GM12878 (cell line): ENCODE measurements at regions not wholly inside any gene's neighbourhood (a gene's known extent, or its start where the extent isn't known, plus 50 kb on each side); places are given as distances from the start of the nearest gene placed in this dataset.

Source experiments
- ATAC-seq: fragments of 200-7000 bp; cut with Tn5 transposase; 3 replicates; pipeline ENCODE4 v1.9.1; 2020; ENCODE audit warnings: mild to moderate bottlenecking, moderate library complexity
- BruUV-seq: library from RNA; stranded (reverse); fragments of 400-500 nt; replicated peaks from 2 replicates; lab custom pipeline; 2021; lab: Mats Ljungman, UMichigan
- CTCF ChIA-PET: fragments of 300-600 bp; sonication (Branson Sonifier 250); formaldehyde crosslinking; extraction: SDS; loops from one replicate; lab custom pipeline; 2021; ENCODE audit warnings: inconsistent platforms; lab: Yijun Ruan, JAX
- POLR2A ChIA-PET: fragments of 350-600 bp; formaldehyde crosslinking; extraction: SDS; loops from one replicate; lab custom pipeline; 2021; ENCODE audit warnings: inconsistent platforms; lab: Charles Lee
- RAD21 ChIA-PET: fragments of 300-600 bp; sonication (Branson Sonifier 250); formaldehyde crosslinking; loops from one replicate; lab custom pipeline; 2023; ENCODE audit warnings: antibody characterized with exemption; ENCODE audit not compliant: unreplicated experiment; lab: Charles Lee
- SMC1A ChIA-PET: fragments of 300-600 bp; sonication (Branson Sonifier 250); formaldehyde crosslinking; loops from one replicate; lab custom pipeline; 2023; ENCODE audit not compliant: unreplicated experiment, uncharacterized antibody; lab: Charles Lee
- DNase-seq: peaks from one replicate; pipeline ENCODE4 v3.0.0-alpha.2; 2011; ENCODE audit warnings: low read depth, low spot score
- FAIRE-seq: peaks from 3 replicates; lab custom pipeline; 2011; peaks lifted over from hg19 to GRCh38; lab: Jason Lieb, UNC
- H2AFZ ChIP-seq: 2 replicates; pipeline ENCODE4 v1.6.0; 2011; ENCODE audit warnings: low read depth, low read length, control low read depth; ENCODE audit not compliant: control insufficient read depth
- H3K27ac ChIP-seq: 2 replicates; pipeline ENCODE4 v1.5.1; 2011; ENCODE audit warnings: control low read depth; ENCODE audit not compliant: control insufficient read depth, insufficient read depth
- H3K27me3 ChIP-seq, 2 experiments: replicated peaks in 1 of 2; 2 replicates each; pipeline versions ENCODE4 v1.6.0 to v1.6.1; 2011; ENCODE audit warnings: low read length in 1 of 2; ENCODE audit not compliant: control insufficient read depth in 2 of 2, insufficient read depth in 2 of 2
- H3K36me3 ChIP-seq, 2 experiments: 2 replicates each; pipeline ENCODE4 v1.5.1; 2011; ENCODE audit warnings: low read length in 1 of 2; ENCODE audit not compliant: control insufficient read depth in 2 of 2, insufficient read depth in 2 of 2
- H3K4me1 ChIP-seq: 2 replicates; pipeline ENCODE4 v1.6.1; 2011; ENCODE audit warnings: mild to moderate bottlenecking, low read length, moderate library complexity, mixed read lengths; ENCODE audit not compliant: control insufficient read depth, insufficient read depth
- H3K4me2 ChIP-seq: 2 replicates; pipeline ENCODE4 v1.6.0; 2011; ENCODE audit warnings: control low read depth; ENCODE audit not compliant: control insufficient read depth, insufficient read depth
- H3K4me3 ChIP-seq: fragments of 200-600 bp; sonication (generic); 2 replicates; pipeline ENCODE4 v1.5.1; 2016
- H3K79me2 ChIP-seq: 2 replicates; pipeline ENCODE4 v1.6.0; 2011; ENCODE audit warnings: low read length; ENCODE audit not compliant: control insufficient read depth, insufficient read depth
- H3K9ac ChIP-seq: 2 replicates; pipeline ENCODE4 v1.8.0; 2011; ENCODE audit warnings: low read length, control low read depth, mixed read lengths; ENCODE audit not compliant: control insufficient read depth, insufficient read depth
- H3K9me3 ChIP-seq: replicated peaks from 3 replicates; pipeline ENCODE4 v1.5.1; 2011; ENCODE audit warnings: mild to moderate bottlenecking, low read length; ENCODE audit not compliant: control insufficient read depth, insufficient read depth
- H4K20me1 ChIP-seq: 2 replicates; pipeline ENCODE4 v1.6.0; 2011; ENCODE audit not compliant: control insufficient read depth, insufficient read depth
- BMI1 ChIP-seq: fragments of 450-650 bp; IDR thresholded peaks from 2 replicates; pipeline ENCODE4 v1.6.1; 2016; ENCODE audit warnings: mild to moderate bottlenecking, moderate library complexity, borderline replicate concordance
- NFXL1 ChIP-seq: fragments of 450-650 bp; IDR thresholded peaks from 2 replicates; pipeline ENCODE4 v1.6.1; 2017; ENCODE audit warnings: antibody characterized with exemption, mild to moderate bottlenecking, borderline replicate concordance
- NR2F1 ChIP-seq: fragments of 450-650 bp; conservative IDR thresholded peaks from 2 replicates; pipeline ENCODE4 v1.6.1; 2017; ENCODE audit warnings: mild to moderate bottlenecking
- PRDM15 ChIP-seq: fragments of 450-650 bp; formaldehyde crosslinking; IDR thresholded peaks from 2 replicates; pipeline ENCODE4 v1.4.0; 2020; ENCODE audit warnings: mild to moderate bottlenecking, moderate library complexity
- RB1 ChIP-seq: fragments of 450-650 bp; formaldehyde crosslinking; IDR thresholded peaks from 2 replicates; pipeline ENCODE4 v1.6.1; 2017; ENCODE audit warnings: mild to moderate bottlenecking, borderline replicate concordance
- RCOR1 ChIP-seq: conservative IDR thresholded peaks from 2 replicates; pipeline ENCODE4 v1.6.1; 2012; ENCODE audit warnings: low read depth, low read length, improper control_type of control experiment
- WRNIP1 ChIP-seq: IDR thresholded peaks from 2 replicates; pipeline ENCODE4 v1.6.1; 2011; ENCODE audit warnings: low read depth, low read length, improper control_type of control experiment, borderline replicate concordance
- WGBS: methylation state at CpG from one replicate; pipeline ENCODE4 v1.1.6; 2016; ENCODE audit warnings: low lambda C conversion rate; ENCODE audit not compliant: insufficient replicate concordance, insufficient coverage; ENCODE audit errors: missing lambda C conversion rate; 5-methylcytosine and 5-hydroxymethylcytosine counted together
- in situ Hi-C: fragments of 300-500 bp; cut with MboI; formaldehyde crosslinking; loops from 9 replicates; pipeline ENCODE4 v1.14.3; 2018; ENCODE audit warnings: mixed read lengths
- intact Hi-C: fragments of 100-400 bp; cut with micrococcal nuclease; formaldehyde crosslinking; loops from one replicate; pipeline ENCODE4 v1.14.2; 2022; ENCODE audit not compliant: unreplicated experiment
- TF ChIP-seq, protein P1 (sequence below): IDR thresholded peaks from 2 replicates; pipeline ENCODE4 v1.6.1; 2012; ENCODE audit warnings: low read depth, low read length, improper control_type of control experiment
- TF ChIP-seq, protein P2 (sequence below): fragments of 450-650 bp; IDR thresholded peaks from 2 replicates; pipeline ENCODE4 v1.6.1; 2017; ENCODE audit warnings: antibody characterized with exemption, mild to moderate bottlenecking, moderate library complexity

GRCh38 chr4:13953083-13953482 lies 325.6 kb upstream of the BOD1L1 start:
- H2AFZ ChIP-seq = no peak overlapping the region
- no peaks in the 10 kb centered on the region for H3K36me3 ChIP-seq
- ChIA-PET RAD21 (no interaction called here), POLR2A (no interaction called here), CTCF (no interaction called here), SMC1A (no interaction called here)
- 80% methylated on average over 6 of the region's 6 CpGs for WGBS
- no peaks in the 10 kb centered on the region for H3K4me1 ChIP-seq
- no peaks in the 10 kb centered on the region for H3K27me3 ChIP-seq
- no peak for FAIRE-seq
- no peak overlapping the region for H3K4me3 ChIP-seq
- no peak overlapping the region for H3K4me2 ChIP-seq
- H4K20me1 ChIP-seq = no peaks in the 10 kb centered on the region
- H3K9ac ChIP-seq = no peak overlapping the region
- H3K9me3 ChIP-seq = no peaks in the 10 kb centered on the region
- no peaks in the 10 kb centered on the region for H3K79me2 ChIP-seq
- intact Hi-C loops (no loop called here), in situ Hi-C loops (no loop called here)
- no TSS peak for BruUV-seq
- no peak for DNase-seq
- no peak overlapping the region for H3K27ac ChIP-seq
- TF ChIP-seq NFXL1 (no peak), NR2F1 (no peak), RCOR1 (no peak)
- TF ChIP-seq, protein P1, sequence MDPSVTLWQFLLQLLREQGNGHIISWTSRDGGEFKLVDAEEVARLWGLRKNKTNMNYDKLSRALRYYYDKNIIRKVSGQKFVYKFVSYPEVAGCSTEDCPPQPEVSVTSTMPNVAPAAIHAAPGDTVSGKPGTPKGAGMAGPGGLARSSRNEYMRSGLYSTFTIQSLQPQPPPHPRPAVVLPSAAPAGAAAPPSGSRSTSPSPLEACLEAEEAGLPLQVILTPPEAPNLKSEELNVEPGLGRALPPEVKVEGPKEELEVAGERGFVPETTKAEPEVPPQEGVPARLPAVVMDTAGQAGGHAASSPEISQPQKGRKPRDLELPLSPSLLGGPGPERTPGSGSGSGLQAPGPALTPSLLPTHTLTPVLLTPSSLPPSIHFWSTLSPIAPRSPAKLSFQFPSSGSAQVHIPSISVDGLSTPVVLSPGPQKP = no peak
- ATAC-seq = no peak

GRCh38 chr4:13955551-13955950 lies 328.0 kb upstream of the BOD1L1 start:
- ChIA-PET RAD21 (no interaction called here), SMC1A (no interaction called here), CTCF (no interaction called here), POLR2A (no interaction called here)
- Histone ChIP-seq H2AFZ (no peak overlapping the region), H3K9ac (no peak overlapping the region), H3K4me2 (no peak overlapping the region), H3K4me3 (no peak overlapping the region), H3K79me2 (no peaks in the 10 kb centered on the region), H3K36me3 (no peaks in the 10 kb centered on the region), H3K4me1 (no peaks in the 10 kb centered on the region), H3K27me3 (no peaks in the 10 kb centered on the region), H3K27ac (no peak overlapping the region), H3K9me3 (no peaks in the 10 kb centered on the region), H4K20me1 (no peaks in the 10 kb centered on the region)
- no peak for DNase-seq
- no TSS peak for BruUV-seq
- no peak for FAIRE-seq
- in situ Hi-C loops (no loop called here), intact Hi-C loops (no loop called here)
- WGBS = 48% methylated on average over 7 of the region's 7 CpGs
- ATAC-seq = no peak
- TF ChIP-seq, protein P2, sequence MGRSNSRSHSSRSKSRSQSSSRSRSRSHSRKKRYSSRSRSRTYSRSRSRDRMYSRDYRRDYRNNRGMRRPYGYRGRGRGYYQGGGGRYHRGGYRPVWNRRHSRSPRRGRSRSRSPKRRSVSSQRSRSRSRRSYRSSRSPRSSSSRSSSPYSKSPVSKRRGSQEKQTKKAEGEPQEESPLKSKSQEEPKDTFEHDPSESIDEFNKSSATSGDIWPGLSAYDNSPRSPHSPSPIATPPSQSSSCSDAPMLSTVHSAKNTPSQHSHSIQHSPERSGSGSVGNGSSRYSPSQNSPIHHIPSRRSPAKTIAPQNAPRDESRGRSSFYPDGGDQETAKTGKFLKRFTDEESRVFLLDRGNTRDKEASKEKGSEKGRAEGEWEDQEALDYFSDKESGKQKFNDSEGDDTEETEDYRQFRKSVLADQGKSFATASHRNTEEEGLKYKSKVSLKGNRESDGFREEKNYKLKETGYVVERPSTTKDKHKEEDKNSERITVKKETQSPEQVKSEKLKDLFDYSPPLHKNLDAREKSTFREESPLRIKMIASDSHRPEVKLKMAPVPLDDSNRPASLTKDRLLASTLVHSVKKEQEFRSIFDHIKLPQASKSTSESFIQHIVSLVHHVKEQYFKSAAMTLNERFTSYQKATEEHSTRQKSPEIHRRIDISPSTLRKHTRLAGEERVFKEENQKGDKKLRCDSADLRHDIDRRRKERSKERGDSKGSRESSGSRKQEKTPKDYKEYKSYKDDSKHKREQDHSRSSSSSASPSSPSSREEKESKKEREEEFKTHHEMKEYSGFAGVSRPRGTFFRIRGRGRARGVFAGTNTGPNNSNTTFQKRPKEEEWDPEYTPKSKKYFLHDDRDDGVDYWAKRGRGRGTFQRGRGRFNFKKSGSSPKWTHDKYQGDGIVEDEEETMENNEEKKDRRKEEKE = no peak
- TF ChIP-seq PRDM15 (CRISPR knock-in tag) (no peak), RB1 (no peak), WRNIP1 (no peak), BMI1 (no peak)
- TF ChIP-seq, protein P1 = no peak
